GM23338 (cell line): ENCODE measurements at regions not wholly inside any gene's neighbourhood (a gene's known extent, or its start where the extent isn't known, plus 50 kb on each side); places are given as distances from the start of the nearest gene placed in this dataset.

ENCODE experiments used
- CREB1 ChIP-seq: fragments of 250-450 bp; sonication (Bioruptor Pico); IDR thresholded peaks from 2 replicates; pipeline ENCODE4 v1.5.0; 2020; ENCODE audit warnings: low read depth, mild to moderate bottlenecking, moderate library complexity
- CTCF ChIP-seq, 2 experiments: fragments of 200-600 bp in 1 of 2; sonication (generic) in 1 of 2; conservative IDR thresholded peaks; 2 replicates each; pipeline versions ENCODE4 v1.5.1 to v1.6.1; 2016 to 2017; ENCODE audit warnings: antibody characterized with exemption in 2 of 2, low read depth in 2 of 2, mild to moderate bottlenecking in 2 of 2, moderate library complexity in 1 of 2
- ETS1 ChIP-seq: IDR thresholded peaks from 2 replicates; pipeline ENCODE4 v1.6.1; 2016; ENCODE audit warnings: antibody characterized with exemption
- NANOG ChIP-seq: IDR thresholded peaks from 2 replicates; pipeline ENCODE4 v1.6.1; 2016; ENCODE audit warnings: antibody characterized with exemption, borderline replicate concordance
- POLR2AphosphoS5 ChIP-seq: IDR thresholded peaks from 2 replicates; pipeline ENCODE4 v1.6.1; 2016; ENCODE audit warnings: antibody characterized with exemption, low read depth
- REST ChIP-seq: IDR thresholded peaks from one replicate; pipeline ENCODE4 v1.6.1; 2018; ENCODE audit warnings: antibody characterized with exemption; ENCODE audit not compliant: unreplicated experiment
- STAT1 ChIP-seq: IDR thresholded peaks from one replicate; pipeline ENCODE4 v1.6.1; 2016; ENCODE audit warnings: antibody characterized with exemption; ENCODE audit not compliant: unreplicated experiment
- ZNF331 ChIP-seq: fragments of 250-450 bp; sonication (Bioruptor Pico); IDR thresholded peaks from 2 replicates; pipeline ENCODE4 v1.5.0; 2020; ENCODE audit warnings: low read depth, mild to moderate bottlenecking, moderate library complexity
- ZNF462 ChIP-seq: fragments of 250-450 bp; sonication (Bioruptor Pico); IDR thresholded peaks from 2 replicates; pipeline ENCODE4 v1.5.0; 2020; ENCODE audit warnings: mild to moderate bottlenecking, moderate library complexity

- no peak for TF ChIP-seq ZNF462
- no peak for TF ChIP-seq NANOG
- TF ChIP-seq REST = no peak
- no peak for TF ChIP-seq ZNF331 (CRISPR knock-in tag)
- no peak for TF ChIP-seq CREB1 (CRISPR knock-in tag)
- TF ChIP-seq CTCF (conservative IDR thresholded peaks at IDR 0.05; ENCODE audit: low read depth in 2 of 2) = no peak
- no peak for TF ChIP-seq ETS1
- no peak for TF ChIP-seq STAT1
- no peak for TF ChIP-seq POLR2AphosphoS5
Measured at GRCh38 chr17:77282524-77283515, 142.1 kb downstream of the SEC14L1 start (continued).
